CD4-positive, alpha-beta T cell treated with Interleukin-17A for 4 hours (primary cell): ENCODE measurements at regions not wholly inside any gene's neighbourhood (a gene's known extent, or its start where the extent isn't known, plus 50 kb on each side); places are given as distances from the start of the nearest gene placed in this dataset.
"Not testable (repeated sequence)": the region's sequence is repeated elsewhere in the genome, so short reads cannot be mapped to it uniquely, and the experiment has no call there.

Experiments used
- DNase-seq: peaks from one replicate; pipeline ENCODE4 v3.0.0-alpha.2; 2020; ENCODE audit warnings: mixed read lengths

- DNase-seq = not testable (repeated sequence)
Measured at GRCh38 chr3:181925841-181926240, 214.1 kb downstream of the SOX2 start.

GRCh38 chr3:181929501-181929900 lies 217.8 kb downstream of the SOX2 start:
- no peak for DNase-seq

- DNase-seq = no peak
Measured at GRCh38 chr3:181930105-181930504, 218.4 kb downstream of the SOX2 start.

DNA sequence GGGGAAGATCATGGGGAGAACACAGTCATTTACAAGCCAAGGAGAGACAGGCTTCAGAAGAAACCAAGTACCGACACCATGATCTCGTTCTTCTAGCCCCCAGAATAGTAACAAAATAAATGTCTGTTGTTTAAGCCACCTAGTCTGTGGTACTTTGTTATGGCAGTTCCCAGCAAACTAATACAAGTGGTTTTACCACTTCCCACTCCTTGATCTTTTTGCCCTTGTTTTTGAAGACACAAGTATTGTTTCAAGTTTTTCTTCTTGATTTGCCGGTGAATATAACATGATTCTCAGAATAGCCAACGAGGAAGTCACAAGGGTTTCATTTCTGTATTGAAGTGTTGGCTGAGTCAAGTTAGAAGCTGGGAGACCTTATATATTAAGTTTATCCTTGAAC lies 220.3 kb downstream of the SOX2 start:
- DNase-seq = no peak

DNA sequence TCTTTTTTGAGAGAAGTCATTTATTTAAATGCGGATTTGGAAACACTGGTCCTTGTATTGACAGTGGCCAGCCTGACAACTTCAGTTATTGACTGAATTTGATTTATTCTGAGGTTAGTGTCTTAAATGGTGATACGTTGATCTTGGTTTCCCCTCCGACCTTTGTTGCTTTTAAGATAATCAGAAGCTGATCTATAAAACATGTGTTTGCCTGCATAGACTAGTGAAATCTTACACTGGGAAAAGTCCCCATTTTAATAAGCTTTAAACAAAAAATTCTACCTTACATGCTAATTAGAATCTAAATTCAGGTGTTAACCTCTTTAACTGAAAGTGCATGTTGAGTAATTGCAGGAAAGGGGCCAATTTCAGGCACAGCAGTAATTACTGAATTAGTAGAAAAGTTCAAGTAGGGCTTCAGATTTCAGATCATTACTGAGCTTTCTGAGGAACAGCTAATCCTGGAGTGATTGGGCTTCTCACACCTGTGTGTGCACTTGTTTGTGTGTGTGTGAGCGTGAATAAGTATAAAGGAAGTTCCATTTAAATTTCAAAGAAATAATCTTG lies 221.4 kb downstream of the SOX2 start:
- no peak for DNase-seq

DNA sequence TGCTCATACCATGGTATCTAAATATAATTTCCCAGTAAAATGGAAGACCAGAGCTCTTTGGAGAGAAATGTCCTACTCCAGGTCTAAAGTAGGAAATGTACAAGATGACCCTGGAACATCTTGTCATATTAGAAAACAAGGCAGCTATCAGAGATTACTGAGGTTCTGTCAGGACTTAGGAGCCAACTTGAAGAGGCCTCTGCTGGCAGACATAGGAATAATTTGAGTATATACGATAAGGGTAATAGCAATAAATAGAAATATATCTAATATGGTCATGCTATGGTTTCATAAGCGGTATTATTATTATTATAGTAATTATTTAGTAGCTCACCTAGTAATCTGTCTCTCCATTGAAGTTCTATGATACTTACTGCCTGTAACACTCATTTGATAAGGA lies 224.2 kb downstream of the SOX2 start:
- DNase-seq = no peak

- DNase-seq = no peak
Measured at GRCh38 chr3:181936774-181937173, 225.0 kb downstream of the SOX2 start.

- DNase-seq = not testable (repeated sequence)
Measured at GRCh38 chr3:181938580-181938979, 226.9 kb downstream of the SOX2 start.

DNA sequence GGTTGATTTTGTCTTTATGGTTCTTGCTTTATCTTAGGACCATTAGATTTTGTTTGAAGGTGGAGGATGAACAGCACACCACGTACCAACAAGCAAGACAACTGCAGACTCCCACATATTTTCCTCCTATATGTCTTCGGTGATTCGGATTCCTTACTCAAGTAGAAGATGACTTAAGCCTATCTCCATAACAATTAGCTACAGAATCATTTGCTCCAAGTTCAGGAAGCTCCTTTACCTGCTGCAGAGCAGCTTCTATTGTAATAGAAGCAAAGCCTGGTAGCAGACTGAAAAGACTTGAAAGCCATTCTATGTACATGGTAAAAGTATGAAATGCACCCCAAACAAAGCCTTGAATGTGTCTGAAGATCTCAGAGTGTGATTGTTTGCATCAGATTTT lies 229.0 kb downstream of the SOX2 start:
- no peak for DNase-seq

- no peak for DNase-seq
Measured at GRCh38 chr3:181941250-181941649, 229.5 kb downstream of the SOX2 start.

GRCh38 chr3:181943285-181943684 lies 231.6 kb downstream of the SOX2 start:
- DNase-seq = no peak

GRCh38 chr3:181947606-181948005 lies 235.9 kb downstream of the SOX2 start:
- no peak for DNase-seq

DNA sequence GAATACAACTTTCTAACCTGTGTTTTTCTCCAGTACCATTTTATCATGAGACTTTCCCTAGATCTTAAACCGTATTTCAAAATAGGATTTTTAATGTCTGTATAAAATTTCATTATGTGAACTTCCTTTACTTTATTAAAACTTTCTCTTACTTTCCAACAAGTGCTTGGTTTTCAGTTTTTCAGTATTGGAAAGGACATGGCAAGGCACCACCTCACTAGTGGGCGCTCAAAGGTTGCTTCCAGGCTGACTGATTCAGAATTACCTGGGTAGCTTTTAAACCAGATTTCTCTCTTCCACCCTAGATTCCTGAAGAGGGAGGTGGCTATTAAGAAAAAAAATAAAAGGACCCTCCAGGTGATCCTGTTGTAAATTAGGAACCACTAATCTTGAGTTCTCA lies 236.6 kb downstream of the SOX2 start:
- DNase-seq = no peak

GRCh38 chr3:181952221-181952620 lies 240.5 kb downstream of the SOX2 start:
- no peak for DNase-seq

DNA sequence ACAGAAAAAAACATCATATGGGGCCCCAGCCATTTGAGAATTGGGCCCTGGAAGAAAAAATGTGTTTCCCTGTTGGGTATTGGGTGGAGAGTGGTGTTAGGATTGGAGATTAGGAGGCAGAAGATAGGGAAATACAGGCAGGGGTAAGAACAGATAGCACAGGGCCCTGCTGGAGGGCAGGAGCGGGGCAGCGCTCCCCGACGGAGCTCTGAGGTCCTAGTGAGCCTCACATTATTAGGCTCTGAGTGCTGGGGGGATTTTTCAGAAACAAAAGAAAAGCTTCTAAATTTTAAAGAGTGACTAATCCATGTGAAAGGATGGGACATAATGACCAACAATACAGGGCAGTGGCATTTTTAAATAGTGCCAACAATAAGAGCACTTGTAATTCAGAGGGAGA lies 241.2 kb downstream of the SOX2 start:
- DNase-seq = no peak

GRCh38 chr3:181955566-181955965 lies 243.8 kb downstream of the SOX2 start:
- DNase-seq = no peak

- no peak for DNase-seq
Measured at GRCh38 chr3:181956122-181956521, 244.4 kb downstream of the SOX2 start.

DNA sequence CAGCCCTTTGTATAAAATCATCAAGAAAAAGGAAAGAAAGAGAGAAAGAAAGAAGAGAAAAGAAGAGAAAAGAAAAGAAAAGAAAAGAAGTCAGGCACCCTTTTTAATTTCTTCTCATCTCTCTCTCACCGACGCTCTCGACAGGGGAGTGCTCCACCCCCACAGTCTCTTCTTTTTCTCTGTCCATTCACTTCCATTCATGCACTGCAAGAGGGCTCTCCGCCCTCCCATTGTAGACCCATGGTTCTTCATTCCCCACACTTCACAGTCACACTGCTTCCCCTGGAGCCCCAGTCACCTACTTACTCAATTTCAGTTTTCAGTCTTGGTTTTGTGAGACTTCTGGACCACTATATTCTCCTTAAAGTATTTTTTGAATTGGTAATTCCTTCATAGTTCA lies 254.7 kb downstream of the SOX2 start:
- DNase-seq = no peak

DNA sequence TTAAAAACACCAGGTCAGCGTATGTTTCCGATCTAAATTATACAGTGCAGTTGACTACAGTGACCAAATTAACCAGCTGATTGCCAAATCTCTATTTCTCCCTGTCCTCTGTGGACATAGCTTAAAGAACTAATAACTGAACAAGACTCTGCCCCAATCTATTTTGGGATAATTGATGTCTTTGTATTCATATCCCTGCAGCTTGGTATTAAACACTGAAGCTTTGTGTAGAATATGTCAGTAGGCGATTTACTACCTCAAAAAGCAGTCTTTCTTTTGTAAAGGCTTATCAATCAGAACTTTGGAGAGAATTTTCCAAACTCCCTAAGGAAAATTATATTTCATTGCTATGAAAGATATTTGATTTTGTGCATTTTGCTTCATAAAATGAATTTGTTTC lies 258.2 kb downstream of the SOX2 start:
- no peak for DNase-seq

GRCh38 chr3:181971424-181971823 lies 259.7 kb downstream of the SOX2 start:
- no peak for DNase-seq

GRCh38 chr3:181974198-181974597 lies 262.5 kb downstream of the SOX2 start:
- no peak for DNase-seq

DNA sequence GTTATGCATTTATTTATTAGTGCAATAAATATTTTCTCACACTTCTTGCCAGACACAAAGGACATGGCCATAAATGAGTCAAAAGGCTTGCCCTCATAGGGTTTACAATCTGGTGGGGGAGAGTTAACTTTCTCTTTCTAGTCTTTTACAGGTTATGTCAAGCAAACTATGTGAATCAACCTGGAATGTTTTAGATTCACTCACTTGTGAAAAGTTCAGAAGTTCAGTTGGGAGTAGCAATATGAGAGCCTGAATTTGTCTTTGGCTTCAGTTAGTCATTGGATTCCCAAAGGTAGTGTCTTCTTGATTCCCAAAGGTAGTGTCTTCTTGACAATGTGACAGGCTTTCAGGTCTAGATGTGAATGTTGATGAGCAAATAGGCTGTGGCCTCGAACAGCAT lies 264.8 kb downstream of the SOX2 start:
- DNase-seq = no peak

- no peak for DNase-seq
Measured at GRCh38 chr3:181985386-181985785, 273.7 kb downstream of the SOX2 start.

DNA sequence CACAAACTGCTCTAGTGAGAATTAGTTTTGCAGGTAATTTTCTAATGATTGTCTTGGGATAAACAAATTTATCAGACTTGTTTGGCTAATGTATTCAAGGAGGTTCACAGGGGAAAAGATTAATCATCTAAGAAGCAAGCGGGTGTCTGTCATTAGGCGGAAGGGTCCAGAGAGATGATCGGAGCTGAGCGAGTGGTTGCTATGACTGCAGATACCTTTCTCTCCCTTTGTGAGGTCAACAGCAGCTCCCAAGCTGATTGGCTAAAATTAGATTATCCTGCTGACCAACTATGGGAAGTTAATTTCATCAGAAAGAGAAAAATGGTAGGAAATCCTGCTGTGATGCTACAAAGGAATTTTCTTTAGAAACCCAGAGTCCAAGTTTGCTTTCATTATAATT lies 276.0 kb downstream of the SOX2 start:
- DNase-seq = no peak

- DNase-seq = no peak
Measured at GRCh38 chr3:181998828-181999227, 287.1 kb downstream of the SOX2 start.

DNA sequence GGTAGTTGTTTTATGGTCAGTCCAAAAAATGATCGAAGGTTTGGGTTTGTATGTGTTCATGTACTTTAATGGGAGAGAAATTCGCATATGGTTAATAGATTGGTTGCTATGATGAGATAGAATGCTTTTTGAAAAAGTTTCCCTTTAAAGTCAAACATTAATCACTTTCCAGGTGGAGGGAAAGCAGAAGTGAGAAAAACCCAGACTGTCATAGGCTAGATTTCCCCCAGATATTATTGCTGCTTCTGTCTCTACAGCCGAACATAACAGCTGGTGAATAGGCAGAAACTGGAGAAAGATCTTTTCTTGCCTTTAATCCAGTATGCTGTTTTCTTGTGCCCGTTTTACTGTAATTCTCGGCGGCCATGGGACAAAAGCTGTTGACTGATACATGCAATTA lies 287.6 kb downstream of the SOX2 start:
- no peak for DNase-seq
